Gastrocnemius medialis (tissue), 4 donors: ENCODE measurements at regions not wholly inside any gene's neighbourhood (a gene's known extent, or its start where the extent isn't known, plus 50 kb on each side); places are given as distances from the start of the nearest gene placed in this dataset.

Source experiments
- CTCF ChIP-seq, 5 experiments: fragments of 450-650 bp in 3 of 5; fragments of 200-600 bp in 2 of 5; sonication (generic) in 2 of 5; IDR thresholded peaks in 4 of 5; conservative IDR thresholded peaks in 1 of 5; 1 replicate in 4 of 5; 2 replicates in 1 of 5; pipeline ENCODE4 v1.5.1; 2016 to 2019; ENCODE audit warnings: antibody characterized with exemption in 5 of 5, mild to moderate bottlenecking in 3 of 5, moderate library complexity in 3 of 5
- POLR2A ChIP-seq, 2 donors: fragments of 450-650 bp; IDR thresholded peaks; one replicate each; pipeline ENCODE4 v1.6.1; 2017; ENCODE audit warnings: antibody characterized with exemption in 2 of 2, mild to moderate bottlenecking in 2 of 2, moderate library complexity in 2 of 2

GRCh38 chr3:73270839-73271483 is 209.5 kb downstream of the EBLN2 start:
- no peak for TF ChIP-seq CTCF (IDR thresholded peaks at IDR 0.05 in 4 of 5, conservative IDR thresholded peaks at IDR 0.05 in 1 of 5)
- TF ChIP-seq POLR2A (IDR thresholded peaks at IDR 0.05): no peak
